Karpas-422 (cell line): ENCODE measurements at regions not wholly inside any gene's neighbourhood (a gene's known extent, or its start where the extent isn't known, plus 50 kb on each side); places are given as distances from the start of the nearest gene placed in this dataset.

Source experiments
- DNase-seq: peaks from one replicate; pipeline ENCODE4 v3.0.0-alpha.2; 2015
- H2AFZ ChIP-seq: fragments of 200-600 bp; sonication (generic); 2 replicates; pipeline ENCODE4 v1.6.1; 2014; ENCODE audit warnings: antibody characterized with exemption, low read length, mixed read lengths
- H3K27ac ChIP-seq: fragments of 200-600 bp; sonication (generic); 2 replicates; pipeline ENCODE4 v1.5.1; 2014; ENCODE audit warnings: mild to moderate bottlenecking, low read length, moderate library complexity
- H3K27me3 ChIP-seq: fragments of 200-600 bp; sonication (generic); 2 replicates; pipeline ENCODE4 v1.6.1; 2014; ENCODE audit warnings: low read length, mixed read lengths
- H3K36me3 ChIP-seq: fragments of 200-600 bp; sonication (generic); 2 replicates; pipeline ENCODE4 v1.6.1; 2014; ENCODE audit warnings: low read length, mixed read lengths; ENCODE audit not compliant: insufficient read depth
- H3K4me1 ChIP-seq: fragments of 200-600 bp; sonication (generic); 2 replicates; pipeline ENCODE4 v1.6.1; 2014; ENCODE audit warnings: mild to moderate bottlenecking, low read length, mixed read lengths
- H3K4me2 ChIP-seq: fragments of 200-600 bp; sonication (generic); 2 replicates; pipeline ENCODE4 v1.6.1; 2014; ENCODE audit warnings: low read length, low read depth, mild to moderate bottlenecking; ENCODE audit not compliant: poor library complexity, severe bottlenecking
- H3K4me3 ChIP-seq: fragments of 200-600 bp; sonication (generic); 2 replicates; pipeline ENCODE4 v1.5.1; 2014; ENCODE audit warnings: mild to moderate bottlenecking, antibody characterized with exemption, low read length, mixed read lengths
- H3K79me2 ChIP-seq: fragments of 200-600 bp; sonication (generic); 2 replicates; pipeline ENCODE4 v1.6.1; 2014; ENCODE audit warnings: mild to moderate bottlenecking, low read length, mixed read lengths
- H3K9ac ChIP-seq: fragments of 200-600 bp; sonication (generic); 2 replicates; pipeline ENCODE4 v1.6.0; 2014; ENCODE audit warnings: low read length
- H3K9me2 ChIP-seq: fragments of 200-600 bp; sonication (generic), shearing (Covaris generic); replicated peaks from 2 replicates; pipeline ENCODE4 v1.6.0; 2014; ENCODE audit warnings: mild to moderate bottlenecking, low read length, moderate library complexity; ENCODE audit not compliant: insufficient read depth
- H3K9me3 ChIP-seq: fragments of 300-700, 200-600 bp; sonication (generic); 2 replicates; pipeline ENCODE4 v1.6.1; 2014; ENCODE audit warnings: low read length, mixed read lengths
- H4K20me1 ChIP-seq: fragments of 200-600 bp; sonication (generic); 2 replicates; pipeline ENCODE4 v1.6.1; 2014; ENCODE audit warnings: mild to moderate bottlenecking, antibody characterized with exemption, low read length, low read depth; ENCODE audit not compliant: insufficient read depth

DNA sequence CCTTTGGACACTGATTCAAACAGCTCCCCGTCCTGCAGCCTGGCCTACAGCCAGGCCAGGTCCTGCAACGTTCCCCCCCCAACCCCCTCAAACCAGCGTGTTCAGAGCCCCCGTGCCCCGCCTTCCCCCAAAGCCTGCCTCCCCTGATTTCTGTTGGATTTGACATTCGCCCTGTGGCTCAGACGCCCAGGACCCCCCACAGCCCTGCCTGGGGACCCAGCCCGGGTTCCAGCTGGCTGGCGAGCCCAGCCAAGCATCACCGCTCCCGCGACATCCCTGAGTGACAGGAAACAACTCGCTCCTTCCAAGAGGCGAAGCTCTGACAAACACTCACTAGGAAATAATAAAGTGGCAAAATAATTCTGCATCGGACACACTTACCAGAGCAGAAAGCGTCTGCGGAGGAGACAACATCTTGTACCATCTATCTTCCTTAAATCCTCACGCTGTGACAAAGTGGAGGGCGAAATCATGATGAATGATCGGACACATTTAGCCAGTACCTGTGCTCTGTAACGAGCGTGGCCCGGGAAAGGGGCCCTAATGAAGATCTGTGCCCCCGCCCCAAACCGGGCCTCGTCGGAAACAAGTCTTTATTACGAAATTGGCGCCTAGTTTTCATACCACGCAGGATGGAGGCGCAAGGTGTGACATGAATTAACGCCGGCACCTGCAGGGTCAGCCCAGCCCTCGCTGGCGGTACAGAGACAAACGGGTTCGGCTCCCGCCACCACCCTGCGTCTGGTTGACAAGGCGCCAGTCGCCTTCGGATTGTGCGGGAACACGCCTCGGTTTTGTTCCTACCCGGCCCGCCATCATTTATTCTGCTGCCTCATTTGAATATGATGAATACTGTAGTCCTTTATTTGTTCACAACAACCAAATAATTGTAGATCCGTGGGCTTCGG is 91.0 kb upstream of the MVB12B start:
- Histone ChIP-seq H3K9me3 (no peaks in the 10 kb centered on the region), H3K27ac (no peak overlapping the region), H2AFZ (no peak overlapping the region), H3K79me2 (no peaks in the 10 kb centered on the region), H3K9me2 (no peaks in the 10 kb centered on the region), H3K4me3 (no peak overlapping the region), H3K36me3 (no peaks in the 10 kb centered on the region), H4K20me1 (no peaks in the 10 kb centered on the region), H3K4me2 (no peak overlapping the region), H3K4me1 (no peaks in the 10 kb centered on the region), H3K9ac (no peak overlapping the region), H3K27me3 (no peaks in the 10 kb centered on the region)
- DNase-seq = no peak

- Histone ChIP-seq H3K4me2 (no peak overlapping the region), H3K4me1 (no peaks in the 10 kb centered on the region), H3K4me3 (no peak overlapping the region), H3K36me3 (no peaks in the 10 kb centered on the region), H4K20me1 (no peaks in the 10 kb centered on the region), H3K9me3 (no peaks in the 10 kb centered on the region), H2AFZ (no peak overlapping the region), H3K9me2 (no peaks in the 10 kb centered on the region), H3K27me3 (no peaks in the 10 kb centered on the region), H3K79me2 (no peaks in the 10 kb centered on the region), H3K27ac (no peak overlapping the region), H3K9ac (no peak overlapping the region)
- no peak for DNase-seq
These were observed 90.4 kb upstream of the MVB12B start for GRCh38 chr9:126236273-126236672.

DNA sequence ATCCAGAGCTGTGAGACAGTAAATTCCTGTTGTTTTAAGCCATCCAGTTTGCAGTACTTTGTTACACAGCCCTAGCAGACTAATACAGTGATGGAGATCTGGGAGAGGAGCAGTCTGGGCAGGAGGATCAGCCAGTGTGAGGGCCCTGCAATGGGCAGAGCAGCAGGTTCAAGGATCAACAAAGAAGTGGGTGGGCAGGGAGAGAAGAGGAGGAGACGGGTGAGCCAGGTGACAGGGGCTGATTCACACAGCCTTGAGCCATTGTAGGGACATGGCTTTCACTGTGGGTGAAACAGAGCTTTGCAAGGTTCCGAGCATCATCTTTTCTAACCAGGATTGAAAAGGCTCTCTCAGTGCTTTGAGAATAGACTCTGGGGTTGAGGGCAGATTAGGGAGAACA is 88.2 kb upstream of the MVB12B start:
- DNase-seq = no peak
- Histone ChIP-seq H2AFZ (no peak overlapping the region), H3K36me3 (no peaks in the 10 kb centered on the region), H3K9me2 (no peaks in the 10 kb centered on the region), H3K4me2 (no peak overlapping the region), H4K20me1 (no peaks in the 10 kb centered on the region), H3K79me2 (no peaks in the 10 kb centered on the region), H3K27me3 (no peaks in the 10 kb centered on the region), H3K9ac (no peak overlapping the region), H3K9me3 (no peaks in the 10 kb centered on the region), H3K4me1 (no peaks in the 10 kb centered on the region), H3K27ac (no peak overlapping the region), H3K4me3 (no peak overlapping the region)

- no peaks in the 10 kb centered on the region for H3K79me2 ChIP-seq
- H3K27ac ChIP-seq = no peak overlapping the region
- no peaks in the 10 kb centered on the region for H3K9me2 ChIP-seq
- no peaks in the 10 kb centered on the region for H4K20me1 ChIP-seq
- no peak overlapping the region for H2AFZ ChIP-seq
- DNase-seq = no peak
- H3K4me1 ChIP-seq = no peaks in the 10 kb centered on the region
- no peaks in the 10 kb centered on the region for H3K27me3 ChIP-seq
- no peak overlapping the region for H3K9ac ChIP-seq
- no peaks in the 10 kb centered on the region for H3K36me3 ChIP-seq
- H3K9me3 ChIP-seq = no peaks in the 10 kb centered on the region
- no peak overlapping the region for H3K4me3 ChIP-seq
- H3K4me2 ChIP-seq = no peak overlapping the region
These were observed 87.1 kb upstream of the MVB12B start for GRCh38 chr9:126239515-126239914.

DNA sequence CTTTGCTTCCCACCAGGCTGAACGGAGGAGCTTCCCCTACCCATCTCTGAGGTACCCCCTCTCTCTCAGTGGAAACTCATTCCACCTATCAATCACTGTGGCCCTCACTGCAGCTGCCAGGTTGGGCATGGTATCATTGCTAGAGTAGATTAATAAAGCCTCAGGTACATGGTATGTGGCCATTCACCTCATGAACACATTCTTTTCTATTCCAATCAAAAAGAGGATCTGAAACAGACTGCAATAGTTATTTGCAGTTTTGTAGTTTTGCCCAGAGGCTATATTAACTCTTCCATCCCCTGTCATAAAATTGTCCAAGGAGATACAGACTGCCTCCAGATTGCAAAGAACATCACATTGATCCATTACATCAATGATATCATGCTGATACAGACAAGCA is 85.8 kb upstream of the MVB12B start:
- no peaks in the 10 kb centered on the region for H3K79me2 ChIP-seq
- H3K9me2 ChIP-seq = no peaks in the 10 kb centered on the region
- no peaks in the 10 kb centered on the region for H3K4me1 ChIP-seq
- H3K36me3 ChIP-seq = no peaks in the 10 kb centered on the region
- H3K27ac ChIP-seq = no peak overlapping the region
- H3K4me2 ChIP-seq = no peak overlapping the region
- H3K4me3 ChIP-seq = no peak overlapping the region
- no peak for DNase-seq
- H3K9ac ChIP-seq = no peak overlapping the region
- no peaks in the 10 kb centered on the region for H3K9me3 ChIP-seq
- no peaks in the 10 kb centered on the region for H4K20me1 ChIP-seq
- no peaks in the 10 kb centered on the region for H3K27me3 ChIP-seq
- H2AFZ ChIP-seq = no peak overlapping the region

- Histone ChIP-seq H3K4me2 (no peak overlapping the region), H3K9me2 (no peaks in the 10 kb centered on the region)
These were observed 77.9 kb upstream of the MVB12B start for GRCh38 chr9:126248680-126249079.

DNA sequence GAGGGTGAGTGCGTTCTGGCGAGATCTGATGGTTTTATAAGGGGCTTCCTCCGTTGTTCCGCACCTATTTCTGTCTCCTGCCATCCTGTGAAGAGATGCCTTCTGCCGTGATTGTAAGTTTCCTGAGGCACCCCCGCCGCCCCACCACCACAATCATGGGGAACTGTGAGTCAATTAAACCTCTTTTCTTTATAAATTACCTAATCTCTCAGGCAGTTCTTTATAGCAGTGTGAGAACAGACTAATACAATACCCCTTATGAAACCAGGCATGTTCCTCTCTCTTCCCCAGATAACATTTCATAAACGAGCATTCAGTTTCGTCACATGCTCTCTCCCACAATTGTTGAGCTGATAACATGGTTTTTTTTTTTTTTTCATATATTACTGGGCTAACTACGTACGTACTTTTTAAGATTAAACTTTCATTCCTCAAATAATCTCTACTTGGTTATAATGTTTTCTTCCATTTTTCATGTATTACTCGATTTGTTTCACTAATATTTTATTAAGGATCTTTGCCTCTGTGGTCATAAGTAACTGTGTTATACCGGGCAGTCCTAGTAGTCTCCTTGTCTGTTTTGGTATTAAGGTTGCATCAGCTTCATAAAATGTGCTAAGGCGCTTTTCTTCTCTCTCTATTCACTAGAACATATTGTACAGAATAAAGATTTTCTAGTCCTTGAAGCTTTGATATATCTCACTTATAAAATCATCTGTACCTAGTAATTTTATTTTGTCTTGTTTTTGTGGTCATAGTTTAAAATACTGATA is 64.9 kb upstream of the MVB12B start:
- Histone ChIP-seq H3K27ac (no peak overlapping the region), H3K9me2 (no peaks in the 10 kb centered on the region), H3K36me3 (no peaks in the 10 kb centered on the region), H3K4me2 (no peak overlapping the region), H3K9ac (no peak overlapping the region), H4K20me1 (no peaks in the 10 kb centered on the region), H3K79me2 (no peaks in the 10 kb centered on the region), H2AFZ (no peak overlapping the region), H3K4me3 (no peak overlapping the region), H3K27me3 (no peaks in the 10 kb centered on the region), H3K4me1 (no peaks in the 10 kb centered on the region), H3K9me3 (no peaks in the 10 kb centered on the region)
- DNase-seq = no peak

More at GRCh38 chr9:126248680-126249079, 77.9 kb upstream of the MVB12B start:
- Histone ChIP-seq H3K9me3 (no peaks in the 10 kb centered on the region), H4K20me1 (no peaks in the 10 kb centered on the region), H3K79me2 (no peaks in the 10 kb centered on the region), H3K9ac (no peak overlapping the region), H3K36me3 (no peaks in the 10 kb centered on the region), H3K4me3 (no peak overlapping the region), H2AFZ (no peak overlapping the region), H3K27ac (no peak overlapping the region), H3K4me1 (no peaks in the 10 kb centered on the region), H3K27me3 (no peaks in the 10 kb centered on the region)
- no peak for DNase-seq

DNA sequence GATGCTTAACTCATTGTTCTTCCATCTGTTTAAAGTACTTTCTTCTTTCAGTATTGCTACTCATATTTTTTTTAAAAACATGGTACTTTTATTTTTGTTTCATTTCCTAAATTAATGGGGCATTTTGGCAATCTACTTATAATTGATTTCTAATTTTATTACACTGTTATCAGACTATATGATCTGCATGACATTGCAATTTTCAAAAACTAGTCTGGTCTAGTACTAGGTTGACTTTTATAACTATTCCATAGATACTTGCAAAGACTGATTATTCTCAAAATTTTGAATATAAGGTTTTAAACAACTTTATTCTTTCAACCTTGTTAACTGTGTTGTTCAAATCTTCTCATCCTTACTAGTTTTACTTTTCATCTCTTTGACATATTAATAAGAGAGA is 63.9 kb upstream of the MVB12B start:
- no peak overlapping the region for H3K4me3 ChIP-seq
- no peaks in the 10 kb centered on the region for H4K20me1 ChIP-seq
- H3K9ac ChIP-seq = no peak overlapping the region
- no peaks in the 10 kb centered on the region for H3K9me2 ChIP-seq
- H3K79me2 ChIP-seq = no peaks in the 10 kb centered on the region
- DNase-seq = no peak
- no peaks in the 10 kb centered on the region for H3K4me1 ChIP-seq
- no peaks in the 10 kb centered on the region for H3K9me3 ChIP-seq
- H2AFZ ChIP-seq = no peak overlapping the region
- H3K4me2 ChIP-seq = no peak overlapping the region
- no peaks in the 10 kb centered on the region for H3K36me3 ChIP-seq
- no peak overlapping the region for H3K27ac ChIP-seq
- no peaks in the 10 kb centered on the region for H3K27me3 ChIP-seq
